ENCODE measurements at regions not wholly inside any gene's neighbourhood (a gene's known extent, or its start where the extent isn't known, plus 50 kb on each side); places are given as distances from the start of the nearest gene placed in this dataset.
"Not testable (repeated sequence)": the region's sequence is repeated elsewhere in the genome, so short reads cannot be mapped to it uniquely, and the experiment has no call there.

DNA sequence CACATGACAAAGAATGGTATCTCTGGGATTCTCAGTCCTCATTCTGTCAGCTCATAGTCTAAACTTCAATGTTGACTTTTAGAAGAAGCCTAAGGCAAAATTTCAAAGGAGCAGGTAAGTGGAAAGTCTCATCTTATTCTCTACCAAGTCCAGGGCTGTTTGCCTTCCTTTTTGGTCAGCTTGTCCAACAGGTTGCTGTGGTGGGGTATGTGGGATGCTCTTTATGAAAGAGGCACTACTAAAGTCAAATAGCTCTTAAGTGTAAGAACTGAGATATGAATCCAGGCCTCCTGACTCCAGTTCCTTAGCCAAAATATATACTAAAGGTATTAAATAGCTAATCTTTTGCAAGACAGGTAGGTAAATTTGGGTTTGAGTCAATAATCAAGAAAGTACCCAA, 540.6 kb upstream of the SPRY2 start:
- no peak for DNase-seq (ENCODE audit: low spot score)

DNA sequence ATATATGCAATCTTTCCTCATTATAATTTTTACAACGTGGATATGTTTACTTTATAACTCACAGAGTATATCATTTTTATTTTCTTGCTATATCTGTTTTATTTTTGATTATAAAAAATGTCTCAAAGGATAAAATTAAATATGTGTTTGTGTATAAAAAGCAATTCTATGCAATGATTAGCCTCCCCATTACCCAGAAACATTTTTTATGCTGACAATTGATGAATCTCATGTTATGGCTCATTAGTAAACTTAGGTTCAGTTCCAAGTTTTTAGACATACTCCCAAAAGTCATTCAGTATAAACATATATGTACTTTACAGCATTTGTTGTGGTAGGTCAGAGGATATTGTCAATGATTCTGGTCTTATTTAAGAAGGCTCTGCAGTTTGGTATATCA, 540.1 kb upstream of the SPRY2 start:
- DNase-seq (ENCODE audit: low spot score) = no peak

DNA sequence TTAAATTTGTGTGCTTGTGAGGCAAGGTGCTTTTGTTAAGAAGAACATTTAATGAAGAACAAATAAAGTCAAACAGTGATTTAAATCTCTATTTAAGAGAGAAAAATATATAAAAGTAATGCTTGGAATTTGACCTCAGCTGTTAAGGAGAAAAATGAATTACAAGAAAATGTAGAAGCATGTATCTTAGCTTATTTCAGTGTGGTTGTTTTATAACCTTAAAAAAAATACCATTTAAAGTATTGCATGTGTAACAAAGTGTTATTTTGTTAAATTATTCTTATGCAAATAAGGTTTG, 537.0 kb upstream of the SPRY2 start:
- DNase-seq (ENCODE audit: low spot score) = no peak

DNA sequence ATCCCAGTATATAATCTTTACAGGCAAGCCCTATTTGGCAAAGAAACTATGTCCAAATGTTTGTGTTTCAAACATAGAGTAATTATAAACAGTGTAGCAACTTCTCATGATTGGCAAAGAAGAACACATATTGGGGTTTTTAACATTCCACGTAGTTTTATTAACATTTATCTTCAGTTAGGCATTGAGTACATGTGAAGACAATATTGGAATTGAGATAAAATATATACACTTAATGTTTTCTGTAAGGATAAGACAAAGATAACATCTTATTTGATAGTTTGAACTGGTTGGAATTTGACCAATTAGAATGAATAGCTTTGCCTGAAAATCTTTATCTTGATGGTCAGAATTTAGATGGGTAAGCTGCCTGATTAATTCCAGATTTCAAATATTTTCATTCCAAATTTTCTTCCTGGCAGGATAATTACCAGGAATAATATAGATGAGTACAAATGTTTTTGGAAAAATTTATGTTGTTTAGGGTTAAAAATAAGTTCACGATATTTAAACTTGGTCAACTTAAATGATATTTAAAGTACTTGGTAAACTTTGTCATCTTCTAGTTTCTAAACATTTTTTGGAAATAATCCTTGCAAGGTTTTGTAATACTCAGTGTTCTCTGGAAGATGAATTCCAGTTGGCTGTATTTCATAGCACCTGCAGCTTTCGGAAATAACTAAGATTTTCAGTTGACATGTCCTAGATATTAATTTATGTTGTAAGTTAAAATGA, 536.5 kb upstream of the SPRY2 start:
- no peak for DNase-seq (ENCODE audit: low spot score)

DNA sequence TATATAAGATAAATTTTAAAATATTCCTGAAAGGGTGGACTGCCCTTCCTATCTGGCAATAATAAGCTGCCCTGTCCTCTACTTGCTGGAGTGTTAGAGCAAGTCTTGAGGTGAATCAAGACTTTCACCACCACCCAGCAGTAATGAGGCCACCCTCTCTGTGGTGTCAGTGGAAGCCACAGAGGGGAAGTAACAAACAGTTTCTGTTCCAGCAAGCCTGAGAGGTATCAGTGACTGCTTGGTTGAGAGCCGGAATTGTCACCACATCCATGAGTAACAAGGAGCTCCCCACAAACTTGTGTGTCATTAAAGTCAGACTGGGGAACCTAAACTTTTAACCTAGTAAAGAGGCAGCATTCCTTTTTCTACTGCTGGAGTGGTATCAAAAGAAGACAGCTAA, 532.7 kb upstream of the SPRY2 start:
- no peak for DNase-seq (ENCODE audit: low spot score)

DNA sequence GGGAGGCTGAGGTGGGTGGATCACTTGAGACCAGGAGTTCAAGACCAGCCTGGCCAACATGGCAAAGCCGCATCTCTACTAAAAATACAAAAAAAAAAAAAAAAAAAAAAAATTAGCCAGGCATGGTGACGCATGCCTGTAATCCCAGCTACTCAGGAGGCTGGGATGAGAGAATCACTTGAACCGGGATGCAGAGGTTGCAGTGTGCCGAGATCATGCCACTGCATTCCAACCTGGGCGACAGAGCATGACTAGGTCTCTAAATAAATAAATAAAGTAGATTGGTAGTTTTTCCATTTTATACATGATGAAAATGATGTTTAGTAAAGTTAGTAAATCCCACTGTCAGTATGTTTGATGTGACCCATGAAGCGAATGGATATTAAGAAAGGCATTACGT, 531.0 kb upstream of the SPRY2 start:
- DNase-seq (ENCODE audit: low spot score) = not testable (repeated sequence)

DNA sequence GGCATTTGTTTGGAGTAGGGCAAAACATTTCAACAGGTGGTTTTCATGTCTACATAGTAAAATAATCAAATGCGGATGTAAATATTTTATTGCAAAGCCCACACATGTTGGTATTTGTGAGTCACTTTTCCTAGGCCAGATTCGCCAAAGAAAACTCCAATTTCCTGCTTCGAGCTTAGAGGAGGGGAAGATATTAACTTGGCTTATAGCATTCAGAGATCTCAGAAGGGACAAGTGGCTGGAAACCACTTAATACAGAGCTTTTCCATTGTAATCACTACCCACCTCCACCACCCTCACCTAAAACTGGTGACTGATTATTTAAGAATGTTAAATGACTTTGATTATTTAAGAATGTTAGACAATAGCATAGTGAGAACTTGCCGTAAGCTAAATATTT, 530.6 kb upstream of the SPRY2 start:
- DNase-seq (ENCODE audit: low spot score) = no peak

DNA sequence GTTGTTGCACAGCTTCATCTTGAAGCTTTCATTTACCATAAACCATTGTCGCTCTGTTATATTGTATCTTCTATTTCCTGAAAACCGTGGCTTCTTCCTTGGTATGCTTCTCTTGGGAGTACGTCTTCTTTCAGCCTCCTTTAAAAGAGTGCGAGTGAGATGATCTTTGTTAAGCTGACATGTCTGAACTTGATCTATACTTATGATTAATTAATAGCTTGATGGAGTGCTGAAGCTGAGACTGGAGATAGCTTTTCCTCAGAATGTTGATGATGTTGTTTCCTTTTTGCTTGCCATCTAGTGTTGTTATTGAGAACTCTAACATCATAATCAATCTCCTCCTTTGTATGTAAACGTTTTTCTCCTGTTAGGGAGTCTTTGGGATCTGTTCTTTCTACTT, 529.3 kb upstream of the SPRY2 start:
- DNase-seq (ENCODE audit: low spot score) = no peak

DNA sequence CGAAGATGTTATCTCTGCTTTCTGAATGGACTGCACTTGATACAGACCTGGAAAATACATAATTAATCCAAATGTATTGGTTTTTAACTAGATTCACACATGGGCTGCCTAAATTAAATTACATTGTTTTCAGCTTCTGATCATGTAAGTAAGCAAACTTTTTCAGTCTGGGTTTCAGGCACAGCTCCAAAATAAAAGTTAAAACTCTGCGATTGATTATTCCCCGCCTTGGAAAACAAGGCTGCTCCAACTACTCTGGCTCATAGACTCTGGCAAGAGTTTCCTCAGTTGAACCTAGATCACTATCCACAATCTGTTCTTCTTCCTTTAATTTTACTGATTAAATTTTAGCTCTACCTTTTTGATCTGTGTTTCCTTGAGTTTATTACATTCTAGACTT, 526.0 kb upstream of the SPRY2 start:
- DNase-seq (ENCODE audit: low spot score) = no peak

DNA sequence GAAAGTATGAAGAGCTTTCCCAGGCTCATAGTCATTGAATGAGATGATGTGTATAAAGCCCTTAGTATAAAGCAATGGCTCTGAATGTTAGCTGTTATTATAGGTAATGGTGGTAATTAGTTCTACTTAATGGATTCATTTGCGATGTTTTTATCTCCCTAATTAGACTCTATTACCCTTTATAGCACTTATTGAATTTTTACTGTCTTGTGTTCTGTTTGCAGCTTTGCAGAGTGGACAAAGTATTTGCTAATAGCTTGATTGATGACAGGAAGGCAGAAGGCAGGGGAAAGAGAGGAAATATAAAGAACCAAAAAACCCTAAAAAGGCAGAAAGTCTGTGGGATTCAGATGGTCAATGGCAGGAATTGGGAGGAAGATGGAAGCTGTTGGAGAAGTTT, 524.4 kb upstream of the SPRY2 start:
- DNase-seq (ENCODE audit: low spot score) = no peak

DNA sequence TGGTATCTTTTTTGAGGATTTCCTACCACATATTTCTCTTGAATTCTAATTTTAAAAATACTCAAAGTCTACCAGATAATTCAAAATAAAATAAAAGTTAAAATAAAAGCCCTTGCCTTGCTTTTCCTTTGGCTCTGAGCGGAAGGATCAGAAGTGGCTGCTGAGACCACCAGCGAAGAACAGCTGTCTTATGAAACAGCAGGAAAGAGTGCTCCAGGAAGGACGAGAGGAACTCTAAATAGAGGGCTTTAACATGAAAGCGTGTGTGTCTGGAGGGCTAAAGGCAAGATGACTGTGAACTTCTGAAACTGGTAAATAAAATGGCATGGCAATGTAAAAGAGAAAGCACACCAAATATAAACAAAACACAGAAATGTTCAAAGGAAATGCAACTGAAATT, 521.5 kb upstream of the SPRY2 start:
- no peak for DNase-seq (ENCODE audit: low spot score)

DNA sequence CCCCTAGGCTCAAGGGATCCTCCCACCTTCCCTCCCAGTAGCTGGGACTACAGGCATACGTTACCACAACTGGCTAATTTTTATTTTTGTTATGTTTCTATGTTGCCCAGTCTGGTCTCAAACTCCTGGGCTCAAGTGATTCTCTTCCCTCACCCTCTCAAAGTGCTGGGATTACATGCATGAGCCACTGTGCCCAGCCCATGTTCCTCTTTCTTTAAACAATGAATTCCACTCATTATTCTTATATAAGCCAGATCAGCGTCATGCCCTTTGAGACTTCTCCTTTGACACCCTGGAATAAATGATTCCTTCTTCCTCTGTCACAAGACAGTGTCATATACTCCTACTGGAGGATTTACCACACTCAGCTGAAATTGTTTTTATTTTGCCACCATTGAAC, 519.9 kb upstream of the SPRY2 start:
- DNase-seq (ENCODE audit: low spot score) = no peak

DNA sequence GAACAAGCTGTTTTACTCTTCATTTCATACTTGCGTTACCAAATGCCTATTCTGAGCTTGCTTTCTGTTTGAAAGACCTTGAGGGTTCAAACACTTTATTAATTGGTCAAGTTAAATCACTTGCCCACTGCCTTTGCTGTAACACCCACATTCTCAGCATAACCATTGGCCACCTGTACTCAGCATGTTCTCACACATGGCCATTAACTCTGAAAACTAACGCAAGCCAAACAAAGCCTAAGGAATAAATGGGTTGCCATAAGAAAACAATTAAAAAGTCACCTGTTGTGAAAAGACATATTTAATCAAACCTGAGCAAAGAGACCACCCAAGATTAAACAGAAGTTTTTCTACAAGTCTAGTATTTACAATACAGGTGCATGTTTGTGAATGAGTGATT, 517.2 kb upstream of the SPRY2 start:
- DNase-seq (ENCODE audit: low spot score) = no peak

DNA sequence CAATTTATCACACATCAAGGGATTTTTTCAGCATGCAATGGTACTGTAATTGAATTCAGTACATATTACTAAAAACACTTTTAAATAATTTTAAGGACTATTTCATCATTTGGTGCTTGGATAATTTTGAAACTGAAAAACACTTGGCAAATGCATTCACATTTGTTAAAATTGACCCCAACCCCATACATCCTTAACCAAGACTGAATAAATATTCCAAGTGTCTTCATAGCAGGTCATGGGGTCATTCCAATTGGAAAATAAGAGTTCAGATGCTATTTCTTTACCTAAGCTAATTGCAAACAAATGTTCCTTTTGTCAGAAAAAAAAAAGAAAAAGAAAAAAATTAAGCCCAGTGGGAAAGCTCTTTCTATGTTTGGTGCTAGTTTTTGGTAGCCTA, 516.4 kb upstream of the SPRY2 start:
- no peak for DNase-seq (ENCODE audit: low spot score)

DNA sequence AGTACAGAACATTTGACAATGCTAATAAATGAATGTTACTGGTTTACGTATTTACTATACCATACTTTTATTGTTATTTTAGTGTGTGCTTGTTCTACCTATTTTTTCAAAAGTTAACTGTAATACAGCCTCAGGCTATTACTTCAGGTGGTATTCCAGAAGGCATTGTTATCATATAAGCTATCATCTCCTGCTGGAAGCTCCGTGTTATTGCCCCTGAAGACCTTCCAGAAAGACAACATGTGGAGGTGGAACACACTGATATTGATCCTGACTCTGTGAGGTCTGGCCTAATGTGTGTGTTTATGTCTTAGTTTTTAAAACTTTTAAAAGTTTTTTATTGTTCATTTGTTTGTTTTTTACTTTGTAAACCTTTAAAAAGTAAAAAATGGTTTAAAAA, 509.8 kb upstream of the SPRY2 start:
- no peak for DNase-seq (ENCODE audit: low spot score)

DNA sequence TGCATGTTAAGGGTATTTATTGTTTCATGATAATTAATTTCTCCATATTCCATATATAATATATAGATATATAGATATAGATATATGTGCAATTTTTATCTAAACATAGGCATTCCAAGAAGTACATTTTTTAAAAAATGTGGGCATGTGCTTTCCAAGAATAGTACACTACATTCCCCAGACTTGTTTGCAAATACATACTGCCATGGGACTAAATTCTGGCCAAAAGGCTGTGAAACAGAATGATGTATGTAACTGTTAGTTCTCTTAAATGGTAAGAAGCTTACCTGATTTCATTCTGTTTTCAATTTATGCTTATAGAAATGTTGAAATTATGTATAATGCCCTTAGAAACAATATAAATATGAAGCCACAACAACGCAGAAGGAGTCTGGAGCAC, 503.2 kb upstream of the SPRY2 start:
- no peak for DNase-seq (ENCODE audit: low spot score)

DNA sequence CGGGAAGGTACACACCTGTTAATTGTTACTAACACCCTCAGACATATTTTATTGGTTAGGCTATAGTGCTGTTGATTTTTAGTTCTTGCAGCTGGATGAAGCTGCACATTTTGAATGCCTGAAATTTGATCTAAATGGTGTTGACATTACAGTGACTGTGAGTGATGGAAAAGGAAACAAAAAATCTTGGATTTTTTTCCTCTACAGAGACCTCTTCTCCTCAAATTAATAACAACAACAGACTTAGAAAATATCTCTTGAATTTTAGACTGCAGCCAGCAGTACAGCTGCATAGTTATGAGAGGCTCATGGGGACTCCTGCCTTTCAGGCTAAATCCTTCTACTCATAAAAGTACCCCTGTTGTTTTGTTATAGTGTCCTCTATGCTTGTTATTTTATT, 500.5 kb upstream of the SPRY2 start:
- DNase-seq (ENCODE audit: low spot score) = no peak

DNA sequence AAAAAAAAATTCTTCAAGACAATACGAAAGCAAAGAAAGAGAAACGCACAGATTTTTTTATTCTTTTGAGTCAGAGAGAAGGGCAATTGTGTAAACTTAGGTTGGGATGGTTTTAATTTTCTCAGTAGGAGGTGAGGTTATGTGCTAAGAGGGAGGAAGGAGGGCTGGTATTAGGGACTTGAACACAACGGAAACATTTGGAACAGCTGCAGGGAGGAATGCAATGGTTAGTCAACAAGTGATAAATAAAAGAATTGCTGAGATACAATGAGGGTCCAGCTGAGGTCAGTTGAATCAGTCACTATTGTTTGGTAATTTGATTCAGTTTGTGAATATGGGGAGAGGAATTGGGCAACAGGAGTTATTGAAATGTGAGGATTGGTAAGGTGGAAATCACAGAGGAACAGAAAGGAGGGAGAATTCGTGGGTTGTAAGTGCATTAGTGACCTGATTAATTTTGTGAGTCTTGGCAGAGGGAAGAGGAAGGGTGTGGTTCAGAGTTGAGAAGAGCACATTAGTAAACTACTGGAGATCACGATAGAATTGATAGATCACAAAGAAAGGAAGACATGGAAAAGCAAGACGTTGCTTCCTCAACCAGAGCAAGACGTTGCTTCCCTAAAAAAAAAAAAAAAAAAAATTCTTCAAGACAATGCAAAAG, 499.5 kb upstream of the SPRY2 start:
- no peak for DNase-seq (ENCODE audit: low spot score)

DNA sequence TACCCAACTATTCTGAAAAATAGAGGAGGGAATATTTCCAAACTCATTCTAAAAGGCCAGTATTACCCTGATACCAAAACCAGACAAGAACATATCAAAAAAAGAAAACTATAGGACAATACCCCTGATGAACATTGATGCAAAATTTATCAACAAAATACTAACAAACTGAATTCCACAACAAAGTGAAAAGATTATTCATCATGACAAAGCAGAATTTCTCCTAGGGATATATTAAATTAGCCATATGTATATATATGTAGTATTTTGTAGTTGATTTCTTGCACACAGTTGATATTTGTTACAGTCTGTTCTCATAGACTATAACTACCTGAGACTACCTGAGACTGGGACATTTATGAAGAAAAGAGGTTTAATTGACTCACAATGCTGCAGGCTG, 495.0 kb upstream of the SPRY2 start:
- no peak for DNase-seq (ENCODE audit: low spot score)

DNA sequence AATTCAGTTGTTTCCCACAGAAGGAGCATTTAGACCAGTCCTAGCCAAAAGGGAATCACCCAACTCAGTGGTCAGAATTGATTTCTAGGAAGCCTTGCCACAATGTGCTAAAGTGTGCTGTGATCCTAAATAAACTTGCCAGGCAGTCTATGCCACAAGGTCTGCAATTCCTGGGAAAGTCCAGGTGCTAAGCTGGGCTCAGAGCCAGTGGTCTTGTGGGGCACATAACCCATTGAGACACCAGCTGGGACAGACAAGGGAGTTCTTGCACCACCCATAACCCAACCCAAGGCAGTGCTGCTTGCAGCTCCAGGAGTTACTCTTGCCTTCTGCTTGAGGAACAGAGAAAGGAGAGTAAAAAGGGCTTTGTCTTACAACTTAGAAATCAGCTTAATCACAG, 489.5 kb upstream of the SPRY2 start:
- no peak for DNase-seq (ENCODE audit: low spot score)

DNA sequence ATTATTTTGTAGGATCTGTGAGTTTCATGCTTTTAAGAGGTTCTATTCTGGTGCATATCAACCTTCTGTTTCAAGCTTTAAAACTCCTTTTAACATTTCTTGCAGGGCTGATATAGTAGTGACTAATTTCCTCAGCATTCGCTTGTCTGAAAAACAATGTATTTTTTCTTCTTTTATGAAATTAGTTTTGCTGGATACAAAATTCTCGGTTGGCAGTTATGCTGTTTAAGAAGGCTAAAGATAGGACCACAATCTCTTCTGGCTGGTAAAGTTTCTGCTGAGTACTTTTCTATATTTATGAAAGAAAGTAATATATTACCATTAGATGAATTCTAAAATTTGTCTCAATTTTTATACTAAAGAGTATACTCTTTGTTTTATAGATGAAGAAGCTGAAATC, 487.8 kb upstream of the SPRY2 start:
- no peak for DNase-seq (ENCODE audit: low spot score)

DNA sequence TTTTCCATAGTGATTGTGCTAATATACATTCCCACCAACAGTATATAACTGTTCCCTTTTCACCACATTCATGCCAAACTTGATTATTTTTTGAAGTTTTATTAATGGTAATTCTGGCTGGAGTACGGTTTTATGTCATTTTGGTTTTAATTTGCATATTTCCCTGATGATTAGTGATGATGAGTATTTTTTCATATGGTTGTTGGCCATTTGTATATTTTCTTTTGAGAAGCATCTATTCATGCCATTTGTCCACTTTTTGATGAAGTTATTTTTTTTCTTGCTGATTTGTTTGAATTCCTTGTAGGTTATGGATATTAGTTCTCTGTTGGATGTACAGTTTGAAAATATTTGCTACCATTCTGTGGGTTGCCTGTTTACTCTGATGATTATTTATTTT, 484.4 kb upstream of the SPRY2 start:
- DNase-seq (ENCODE audit: low spot score) = no peak

DNA sequence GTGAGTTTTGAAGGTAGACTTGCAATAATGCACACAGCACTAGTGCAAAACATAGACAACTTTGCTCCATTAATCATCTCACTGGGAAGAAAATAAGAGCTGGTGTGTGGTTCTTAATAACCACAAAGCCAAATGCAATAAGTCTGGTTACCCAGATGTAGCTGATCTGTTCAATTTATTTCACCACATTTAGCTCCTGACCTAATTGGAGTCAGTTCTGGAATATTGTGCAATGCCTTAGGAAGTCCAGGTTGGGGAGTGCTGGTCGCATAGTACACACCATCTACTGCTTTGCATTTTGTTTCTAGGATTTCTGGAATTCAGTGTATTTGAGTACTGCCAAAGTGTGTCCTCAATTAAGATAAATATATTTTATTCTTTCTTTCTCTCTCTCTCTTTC, 483.3 kb upstream of the SPRY2 start:
- DNase-seq (ENCODE audit: low spot score) = no peak

DNA sequence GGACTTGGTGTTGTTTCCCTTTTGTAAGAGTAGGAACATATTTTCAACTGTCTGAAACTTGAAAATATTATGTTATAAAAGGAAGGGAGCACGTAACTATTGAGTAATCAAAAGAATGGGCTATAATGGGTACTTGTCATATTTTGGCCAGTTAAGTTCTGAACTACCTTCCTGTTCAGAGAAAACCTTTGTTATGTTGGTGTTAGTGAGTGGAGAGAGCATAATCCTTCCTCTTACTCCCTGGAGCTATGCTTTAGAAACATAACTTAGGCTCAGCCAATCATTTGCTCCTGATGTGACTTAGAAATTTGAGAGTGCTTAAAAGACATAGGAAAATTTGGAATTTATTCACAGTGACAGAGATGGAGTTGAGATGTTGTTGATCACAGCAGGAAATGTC, 482.5 kb upstream of the SPRY2 start:
- DNase-seq (ENCODE audit: low spot score) = no peak

DNA sequence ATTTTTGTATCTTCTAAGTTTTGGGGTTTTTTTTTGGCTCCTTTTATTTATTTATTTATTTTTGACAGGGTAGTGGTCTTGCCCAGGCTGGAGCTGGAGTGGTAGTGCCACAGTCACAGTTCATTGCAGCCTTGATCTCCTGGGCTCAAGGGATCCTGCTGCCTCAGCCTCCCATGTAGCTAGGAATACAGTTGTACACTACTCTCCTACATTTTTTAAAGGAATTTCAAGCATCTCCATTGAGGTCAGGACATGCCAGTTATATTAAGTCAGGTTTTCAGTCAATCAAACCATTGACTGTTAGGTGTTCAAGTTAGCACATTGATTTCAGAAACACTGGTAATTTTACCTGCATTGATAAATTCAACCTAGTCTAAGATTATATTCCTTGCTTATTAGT, 480.5 kb upstream of the SPRY2 start:
- no peak for DNase-seq (ENCODE audit: low spot score)
